ENCODE measurements at regions not wholly inside any gene's neighbourhood (a gene's known extent, or its start where the extent isn't known, plus 50 kb on each side); places are given as distances from the start of the nearest gene placed in this dataset.

GRCh38 chr13:105763851-105764250 lies 771.6 kb downstream of the EFNB2 start:
- no peaks in the 10 kb centered on the region for H3K27me3 ChIP-seq (replicated peaks; ENCODE audit: insufficient read depth)
- H3K4me1 ChIP-seq (ENCODE audit: insufficient read depth) = no peaks in the 10 kb centered on the region
- H3K9me2 ChIP-seq (ENCODE audit: insufficient read depth) = no peaks in the 10 kb centered on the region; the same call in none of the 2 replicates
- no peaks in the 10 kb centered on the region for H3K9me3 ChIP-seq (ENCODE audit: low read depth)
- 42 to 43% methylated on average over 2 of the region's 2 CpGs for WGBS, 2 experiments (ENCODE audit: low coverage in 1 of 2, low lambda C conversion rate in 2 of 2, missing lambda C conversion rate in 2 of 2)
- TF ChIP-seq EZH2 (IDR thresholded peaks at IDR 0.05; ENCODE audit: insufficient read depth, poor library complexity, severe bottlenecking) (no peak), EZH2phosphoT487 (IDR thresholded peaks at IDR 0.05; ENCODE audit: insufficient read depth, low read depth) (no peak)
- H3K9ac ChIP-seq = no peak overlapping the region
- H3K4me3 ChIP-seq = no peak overlapping the region
- no peaks in the 10 kb centered on the region for H3K36me3 ChIP-seq (ENCODE audit: low read depth)
- in situ Hi-C loops (cut with MboI) = no loop called here
- H4K20me1 ChIP-seq (ENCODE audit: insufficient read depth) = no peaks in the 10 kb centered on the region
- no peak overlapping the region for H2AFZ ChIP-seq
- no peak for DNase-seq
- H3K27ac ChIP-seq = no peak overlapping the region
- no peak overlapping the region for H3K4me2 ChIP-seq (ENCODE audit: unreplicated experiment)
- H3F3A ChIP-seq (ENCODE audit: insufficient read depth) = no peaks in the 10 kb centered on the region
- H3K79me2 ChIP-seq (ENCODE audit: insufficient read depth) = no peaks in the 10 kb centered on the region

GRCh38 chr13:105762096-105762495 lies 773.4 kb downstream of the EFNB2 start:
- Histone ChIP-seq H3K36me3 (ENCODE audit: low read depth) (no peaks in the 10 kb centered on the region), H3K27ac (no peak overlapping the region), H3K4me3 (no peak overlapping the region), H3K4me2 (ENCODE audit: unreplicated experiment) (no peak overlapping the region), H3F3A (ENCODE audit: insufficient read depth) (no peaks in the 10 kb centered on the region), H4K20me1 (ENCODE audit: insufficient read depth) (no peaks in the 10 kb centered on the region), H3K79me2 (ENCODE audit: insufficient read depth) (no peaks in the 10 kb centered on the region), H3K9ac (no peak overlapping the region), H3K4me1 (ENCODE audit: insufficient read depth) (no peaks in the 10 kb centered on the region), H3K9me3 (ENCODE audit: low read depth) (no peaks in the 10 kb centered on the region), H3K9me2 (ENCODE audit: insufficient read depth) (no peaks in the 10 kb centered on the region; the same call in none of the 2 replicates), H3K27me3 (replicated peaks; ENCODE audit: insufficient read depth) (no peaks in the 10 kb centered on the region), H2AFZ (no peak overlapping the region)
- 24 to 38% methylated on average over 4 of the region's 4 CpGs for WGBS, 2 experiments (ENCODE audit: low coverage in 1 of 2, low lambda C conversion rate in 2 of 2, missing lambda C conversion rate in 2 of 2)
- in situ Hi-C loops (cut with MboI) = no loop called here
- no peak for DNase-seq
- TF ChIP-seq EZH2 (IDR thresholded peaks at IDR 0.05; ENCODE audit: insufficient read depth, poor library complexity, severe bottlenecking) (no peak), EZH2phosphoT487 (IDR thresholded peaks at IDR 0.05; ENCODE audit: insufficient read depth, low read depth) (no peak)

- in situ Hi-C loops (cut with MboI) = no loop called here
Observed at GRCh38 chr13:105758918-105759860, 776.3 kb downstream of the EFNB2 start.

GRCh38 chr13:105740739-105741138 lies 794.7 kb downstream of the EFNB2 start:
- in situ Hi-C loops (cut with MboI) = no loop called here
- Histone ChIP-seq H3K4me2 (ENCODE audit: unreplicated experiment) (no peak overlapping the region), H3K79me2 (ENCODE audit: insufficient read depth) (no peaks in the 10 kb centered on the region), H3K36me3 (ENCODE audit: low read depth) (no peaks in the 10 kb centered on the region), H3K4me1 (ENCODE audit: insufficient read depth) (no peaks in the 10 kb centered on the region), H3F3A (ENCODE audit: insufficient read depth) (no peaks in the 10 kb centered on the region), H3K9ac (no peak overlapping the region), H3K9me3 (ENCODE audit: low read depth) (peaks cover 4% of the 10 kb centered on the region), H3K4me3 (no peak overlapping the region), H3K9me2 (ENCODE audit: insufficient read depth) (no peaks in the 10 kb centered on the region), H4K20me1 (ENCODE audit: insufficient read depth) (no peaks in the 10 kb centered on the region), H2AFZ (no peak overlapping the region), H3K27ac (no peak overlapping the region), H3K27me3 (replicated peaks; ENCODE audit: insufficient read depth) (no peaks in the 10 kb centered on the region)
- TF ChIP-seq EZH2phosphoT487 (IDR thresholded peaks at IDR 0.05; ENCODE audit: insufficient read depth, low read depth) (no peak), EZH2 (IDR thresholded peaks at IDR 0.05; ENCODE audit: insufficient read depth, poor library complexity, severe bottlenecking) (no peak)
- WGBS, 2 experiments (ENCODE audit: low coverage in 1 of 2, low lambda C conversion rate in 2 of 2, missing lambda C conversion rate in 2 of 2) = 14 to 19% methylated on average over 6 of the region's 6 CpGs
- no peak for DNase-seq

More at GRCh38 chr13:105758918-105759860, 776.3 kb downstream of the EFNB2 start:
- WGBS, 2 experiments (ENCODE audit: low coverage in 1 of 2, low lambda C conversion rate in 2 of 2, missing lambda C conversion rate in 2 of 2) = 23 to 29% methylated on average over 6 of the region's 6 CpGs
- no peak overlapping the region for H3K4me2 ChIP-seq (ENCODE audit: unreplicated experiment)
- H3K4me1 ChIP-seq (ENCODE audit: insufficient read depth) = no peaks in the 10 kb centered on the region
- no peaks in the 10 kb centered on the region for H3K9me3 ChIP-seq (ENCODE audit: low read depth)
- no peak overlapping the region for H3K27ac ChIP-seq
- H3K4me3 ChIP-seq = no peak overlapping the region
- no peaks in the 10 kb centered on the region for H4K20me1 ChIP-seq (ENCODE audit: insufficient read depth)
- TF ChIP-seq EZH2 (IDR thresholded peaks at IDR 0.05; ENCODE audit: insufficient read depth, poor library complexity, severe bottlenecking) (no peak), EZH2phosphoT487 (IDR thresholded peaks at IDR 0.05; ENCODE audit: insufficient read depth, low read depth) (no peak)
- no peak overlapping the region for H3K9ac ChIP-seq
- no peaks in the 10 kb centered on the region for H3K79me2 ChIP-seq (ENCODE audit: insufficient read depth)
- H2AFZ ChIP-seq = no peak overlapping the region
- no peaks in the 10 kb centered on the region for H3F3A ChIP-seq (ENCODE audit: insufficient read depth)
- DNase-seq = no peak
- no peaks in the 10 kb centered on the region for H3K27me3 ChIP-seq (replicated peaks; ENCODE audit: insufficient read depth)
- no peaks in the 10 kb centered on the region; the same call in none of the 2 replicates for H3K9me2 ChIP-seq (ENCODE audit: insufficient read depth)
- no peaks in the 10 kb centered on the region for H3K36me3 ChIP-seq (ENCODE audit: low read depth)
